Caco-2 (cell line): ENCODE measurements at regions not wholly inside any gene's neighbourhood (a gene's known extent, or its start where the extent isn't known, plus 50 kb on each side); places are given as distances from the start of the nearest gene placed in this dataset.
A peak's percentile ranks its signal among the peaks of the same experiment; 100 is the strongest.

Experiments used
- BruUV-seq: library from RNA; stranded (reverse); fragments of 400-500 nt; replicated peaks from 2 replicates; lab custom pipeline; 2021; lab: Mats Ljungman, UMichigan
- CTCF ChIA-PET: fragments of 300-600 bp; sonication (Branson Sonifier 250); formaldehyde crosslinking; loops from one replicate; lab custom pipeline; 2022; ENCODE audit warnings: antibody characterized with exemption; lab: Charles Lee
- POLR2A ChIA-PET: fragments of 300-600 bp; sonication (Branson Sonifier 250); formaldehyde crosslinking; loops from one replicate; lab custom pipeline; 2022; ENCODE audit warnings: antibody characterized with exemption; lab: Charles Lee
- DNase-seq, 2 experiments: peaks; one replicate each; pipeline versions ENCODE4 v3.0.0 to v3.0.0-alpha.2; 2020 to 2022
- H3K27me3 ChIP-seq: replicated peaks from 2 replicates; pipeline ENCODE4 v1.6.0; 2011; ENCODE audit warnings: low read length; ENCODE audit not compliant: control insufficient read depth, insufficient read depth
- H3K36me3 ChIP-seq: 2 replicates; pipeline ENCODE4 v1.5.1; 2011; ENCODE audit warnings: low read length; ENCODE audit not compliant: control insufficient read depth, insufficient read depth
- H3K4me1 ChIP-seq: fragments of 250-450 bp; sonication (Bioruptor Pico); 2 replicates; pipeline ENCODE4 v1.5.1; 2020; ENCODE audit warnings: mild to moderate bottlenecking
- H3K4me3 ChIP-seq: 2 replicates; pipeline ENCODE4 v1.5.1; 2011; ENCODE audit warnings: low read depth, mild to moderate bottlenecking, control low read depth, low read length
- H3K9me3 ChIP-seq: fragments of 250-450 bp; sonication (Bioruptor Pico); 2 replicates; pipeline ENCODE4 v1.5.1; 2020; ENCODE audit warnings: mild to moderate bottlenecking, moderate library complexity
- H3K27ac Mint-ChIP-seq: one replicate; pipeline ENCODE4 v1.8.0; 2022; ENCODE audit warnings: mixed read lengths; ENCODE audit not compliant: unreplicated experiment
- H3K27me3 Mint-ChIP-seq: one replicate; pipeline ENCODE4 v1.8.0; 2022; ENCODE audit warnings: mixed read lengths; ENCODE audit not compliant: insufficient read depth, unreplicated experiment
- H3K36me3 Mint-ChIP-seq: one replicate; pipeline ENCODE4 v1.8.0; 2022; ENCODE audit warnings: mild to moderate bottlenecking, mixed read lengths; ENCODE audit not compliant: insufficient read depth, unreplicated experiment
- H3K4me1 Mint-ChIP-seq: one replicate; pipeline ENCODE4 v1.8.0; 2022; ENCODE audit warnings: low read depth, mixed read lengths; ENCODE audit not compliant: unreplicated experiment
- H3K4me3 Mint-ChIP-seq: one replicate; pipeline ENCODE4 v1.8.0; 2022; ENCODE audit warnings: mild to moderate bottlenecking, moderate library complexity, mixed read lengths; ENCODE audit not compliant: unreplicated experiment
- H3K9me3 Mint-ChIP-seq: one replicate; pipeline ENCODE4 v1.8.0; 2022; ENCODE audit warnings: mixed read lengths; ENCODE audit not compliant: unreplicated experiment
- CTCF ChIP-seq, 2 experiments: fragments of 200-600 bp in 1 of 2; IDR thresholded peaks; 1 replicate in 1 of 2; 2 replicates in 1 of 2; pipeline versions ENCODE4 v1.5.1 to v1.8.0; 2011 to 2022; ENCODE audit warnings: antibody characterized with exemption in 1 of 2, control low read depth in 1 of 2, inconsistent platforms in 1 of 2, low read depth in 1 of 2, low read length in 1 of 2, mild to moderate bottlenecking in 1 of 2, moderate library complexity in 1 of 2; ENCODE audit not compliant: insufficient read depth in 1 of 2, severe bottlenecking in 1 of 2, unreplicated experiment in 1 of 2
- intact Hi-C: fragments of 100-400 bp; cut with micrococcal nuclease; formaldehyde crosslinking; loops from one replicate; pipeline ENCODE4 v1.10.0; 2022; ENCODE audit not compliant: unreplicated experiment

GRCh38 chr17:74114881-74115470, 88.5 kb upstream of the RPL38 start:
- CTCF ChIA-PET = interaction anchor here (0.7 kb wide), 1 partner anchor 8 kb away, joined by 6 read pairs; no protein-coding TSS in a partner anchor
- no TSS peak for BruUV-seq
- no peaks in the 10 kb centered on the region for H3K36me3 Mint-ChIP-seq

GRCh38 chr17:74115586-74115985, 87.9 kb upstream of the RPL38 start:
- H3K9me3 Mint-ChIP-seq = no peaks in the 10 kb centered on the region
- no peak for DNase-seq
- H3K4me3 ChIP-seq = no peak overlapping the region
- H3K36me3 ChIP-seq = no peaks in the 10 kb centered on the region
- no peaks in the 10 kb centered on the region for H3K4me1 ChIP-seq
- no TSS peak for BruUV-seq
- no peaks in the 10 kb centered on the region for H3K27me3 ChIP-seq
- no peaks in the 10 kb centered on the region for H3K36me3 Mint-ChIP-seq
- H3K4me1 Mint-ChIP-seq = no peaks in the 10 kb centered on the region
- ChIA-PET POLR2A (no interaction called here), CTCF (no interaction called here)
- H3K27ac Mint-ChIP-seq = no peak overlapping the region
- no peak for TF ChIP-seq CTCF (IDR thresholded peaks at IDR 0.05; ENCODE audit: insufficient read depth in 1 of 2, low read depth in 1 of 2, low read length in 1 of 2, severe bottlenecking in 1 of 2, unreplicated experiment in 1 of 2)
- intact Hi-C loops = no loop called here
- peaks cover 4% of the 10 kb centered on the region; the same call in 1 of the 2 replicates for H3K9me3 ChIP-seq
- H3K4me3 Mint-ChIP-seq = no peak overlapping the region
- peaks cover 23% of the 10 kb centered on the region for H3K27me3 Mint-ChIP-seq

More at GRCh38 chr17:74114881-74115470, 88.5 kb upstream of the RPL38 start:
- TF ChIP-seq CTCF (IDR thresholded peaks at IDR 0.05; ENCODE audit: insufficient read depth in 1 of 2, low read depth in 1 of 2, low read length in 1 of 2, severe bottlenecking in 1 of 2, unreplicated experiment in 1 of 2) = no peak
- POLR2A ChIA-PET = no interaction called here
- peaks cover 4% of the 10 kb centered on the region; the same call in 1 of the 2 replicates for H3K9me3 ChIP-seq
- no peak for DNase-seq
- H3K4me1 ChIP-seq = no peaks in the 10 kb centered on the region
- H3K27ac Mint-ChIP-seq = no peak overlapping the region
- peaks cover 23% of the 10 kb centered on the region for H3K27me3 Mint-ChIP-seq
- H3K9me3 Mint-ChIP-seq = no peaks in the 10 kb centered on the region
- no peak overlapping the region for H3K4me3 Mint-ChIP-seq
- intact Hi-C loops = no loop called here
- H3K36me3 ChIP-seq = no peaks in the 10 kb centered on the region
- no peak overlapping the region for H3K4me3 ChIP-seq
- H3K4me1 Mint-ChIP-seq = no peaks in the 10 kb centered on the region
- no peaks in the 10 kb centered on the region for H3K27me3 ChIP-seq

GRCh38 chr17:74116087-74116717, 87.3 kb upstream of the RPL38 start:
- ChIA-PET POLR2A (no interaction called here), CTCF (no interaction called here)
- Mint-ChIP-seq H3K4me1 (no peaks in the 10 kb centered on the region), H3K36me3 (no peaks in the 10 kb centered on the region), H3K27me3 (peaks cover 21% of the 10 kb centered on the region), H3K9me3 (no peaks in the 10 kb centered on the region), H3K27ac (no peak overlapping the region), H3K4me3 (no peak overlapping the region)
- BruUV-seq = no TSS peak
- H3K27me3 ChIP-seq = no peaks in the 10 kb centered on the region
- no peak overlapping the region for H3K4me3 ChIP-seq
- TF ChIP-seq CTCF (IDR thresholded peaks at IDR 0.05; ENCODE audit: insufficient read depth in 1 of 2, low read depth in 1 of 2, low read length in 1 of 2, severe bottlenecking in 1 of 2, unreplicated experiment in 1 of 2) = no peak
- DNase-seq = peak in 1 of 2 experiments; percentile 2
- no peaks in the 10 kb centered on the region for H3K4me1 ChIP-seq
- peaks cover 4% of the 10 kb centered on the region; the same call in 1 of the 2 replicates for H3K9me3 ChIP-seq
- H3K36me3 ChIP-seq = no peaks in the 10 kb centered on the region
- intact Hi-C loops = no loop called here
